ENCODE measurements at regions not wholly inside any gene's neighbourhood (a gene's known extent, or its start where the extent isn't known, plus 50 kb on each side); places are given as distances from the start of the nearest gene placed in this dataset.

DNA sequence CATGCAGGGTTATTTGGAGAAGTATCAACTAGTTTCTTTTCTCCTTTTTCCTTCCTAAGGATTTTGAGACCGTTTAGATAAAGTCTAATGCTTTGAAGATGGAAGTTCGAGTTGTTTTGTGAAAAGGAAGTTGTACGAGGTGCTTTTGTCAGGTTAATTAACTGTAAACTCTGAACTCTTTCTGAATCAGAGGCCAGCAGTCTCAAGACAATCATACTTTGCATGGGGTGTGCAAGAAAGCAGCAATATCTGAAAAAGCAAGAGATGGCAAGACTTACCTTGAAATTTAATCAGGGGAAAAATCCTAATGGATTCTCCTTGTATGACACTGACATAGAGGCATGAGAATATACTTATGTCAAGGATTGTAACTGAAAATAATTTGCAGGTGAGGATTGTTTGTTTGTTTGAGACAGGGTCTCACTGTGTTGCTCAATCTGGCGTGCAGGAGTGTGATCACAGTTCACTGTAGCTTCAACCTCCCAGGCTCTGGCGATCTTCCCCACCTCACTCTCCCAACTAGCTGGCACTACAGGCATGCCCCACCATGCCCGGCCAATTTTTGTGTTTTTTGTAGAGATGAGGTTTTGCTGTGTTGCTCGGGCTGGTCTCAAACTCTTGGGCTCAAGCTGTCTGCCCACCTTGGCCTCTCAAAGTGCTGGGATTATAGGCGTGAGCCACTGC is 170.2 kb upstream of the HMGA2 start:
- DNase-seq, result no peak

- DNase-seq, result no peak
These were observed 169.2 kb upstream of the HMGA2 start for GRCh38 chr12:65655074-65655493.

DNA sequence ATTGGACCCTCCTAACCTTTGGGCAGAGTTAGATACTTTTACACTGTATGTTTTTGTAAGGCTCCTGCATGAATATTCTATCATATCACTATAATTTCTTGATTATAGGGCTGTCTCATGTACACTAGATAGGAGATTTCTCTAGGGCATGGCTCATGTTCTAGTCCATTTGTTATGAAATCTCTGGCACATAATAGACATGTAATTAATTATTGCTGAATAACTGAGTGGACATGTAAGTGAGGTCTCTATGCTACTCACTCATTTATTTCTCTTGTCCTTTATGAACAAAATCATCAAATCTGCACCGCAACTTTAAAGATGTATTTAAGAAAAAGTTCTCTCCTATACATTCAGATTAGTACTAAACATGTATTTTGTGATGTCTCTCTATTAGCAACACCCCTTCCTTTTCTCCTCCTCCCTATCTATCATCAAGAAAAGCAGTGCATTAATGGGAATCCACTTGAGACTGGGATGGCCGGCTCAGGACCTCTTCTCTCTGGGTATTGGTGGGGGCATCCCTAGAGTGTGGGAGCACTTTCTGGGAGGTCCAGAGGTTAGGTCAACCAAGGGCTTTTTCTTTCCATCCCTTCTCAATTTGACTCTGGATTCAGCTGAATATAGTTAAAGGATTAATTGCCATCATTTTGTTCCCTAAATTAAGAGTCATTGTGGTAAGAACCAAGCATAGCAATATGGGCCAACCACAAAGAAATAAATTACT is 168.0 kb upstream of the HMGA2 start:
- DNase-seq, result no peak

DNA sequence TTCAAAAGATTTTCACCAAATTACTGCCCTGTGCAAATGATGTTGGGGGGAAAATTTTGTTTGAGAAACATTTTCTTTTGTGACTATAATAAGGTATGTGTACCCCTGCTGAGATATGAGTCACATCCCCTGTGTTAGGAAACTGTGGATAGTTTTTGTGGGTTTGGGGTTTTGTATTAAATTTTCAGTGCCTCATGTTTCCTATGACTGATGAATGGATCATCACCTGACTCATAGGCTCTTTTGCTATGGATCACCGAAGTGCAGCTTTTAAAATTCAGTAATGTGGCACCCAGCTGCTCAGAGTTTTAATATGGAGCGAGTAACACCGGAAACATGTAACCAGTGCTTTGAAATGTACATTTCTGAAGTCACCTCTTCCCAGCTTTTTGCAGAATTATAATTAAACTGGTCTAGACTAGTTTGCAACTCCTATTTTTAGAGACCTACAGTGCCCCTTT is 167.4 kb upstream of the HMGA2 start:
- no peak for DNase-seq

DNA sequence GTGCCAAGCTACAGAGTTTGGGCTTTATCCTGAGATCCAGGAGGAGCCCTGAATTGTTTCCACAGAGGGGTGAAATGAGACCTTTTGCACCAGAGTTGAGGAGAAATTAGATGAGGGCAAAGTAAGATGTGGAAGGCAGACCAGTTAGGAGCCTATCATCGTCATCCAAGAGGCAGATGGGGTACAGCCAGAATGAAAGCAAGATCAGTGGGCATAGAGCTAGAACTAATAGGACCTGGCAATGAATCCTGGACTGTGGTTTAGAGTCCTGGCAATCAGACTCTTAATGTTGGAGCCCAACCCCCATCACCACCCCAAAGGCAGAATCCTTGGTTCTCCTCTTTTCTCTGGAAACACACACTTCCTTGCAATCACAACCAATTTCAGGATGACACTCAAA is 166.6 kb upstream of the HMGA2 start:
- DNase-seq, result no peak

GRCh38 chr12:65658360-65658759 is 165.9 kb upstream of the HMGA2 start:
- no peak for DNase-seq

DNA sequence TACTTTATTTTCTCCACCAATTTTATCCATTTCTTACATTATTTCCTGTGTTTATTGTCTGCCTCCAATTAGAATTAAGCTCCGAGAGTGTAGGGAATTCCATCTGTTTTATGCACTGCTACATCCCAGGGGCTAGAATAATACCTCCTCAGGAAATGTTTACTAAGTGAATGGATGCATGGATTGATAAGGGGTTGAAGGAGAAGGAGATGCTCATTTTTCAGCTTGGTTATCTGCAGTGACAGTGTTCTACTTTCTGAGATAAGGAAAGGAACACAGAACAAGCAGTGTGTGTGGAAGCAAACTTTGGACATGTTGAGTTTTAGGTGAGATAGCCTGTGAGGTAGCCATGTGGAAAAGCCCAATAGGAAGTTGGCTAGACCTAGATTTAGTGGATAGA is 164.6 kb upstream of the HMGA2 start:
- no peak for DNase-seq

DNA sequence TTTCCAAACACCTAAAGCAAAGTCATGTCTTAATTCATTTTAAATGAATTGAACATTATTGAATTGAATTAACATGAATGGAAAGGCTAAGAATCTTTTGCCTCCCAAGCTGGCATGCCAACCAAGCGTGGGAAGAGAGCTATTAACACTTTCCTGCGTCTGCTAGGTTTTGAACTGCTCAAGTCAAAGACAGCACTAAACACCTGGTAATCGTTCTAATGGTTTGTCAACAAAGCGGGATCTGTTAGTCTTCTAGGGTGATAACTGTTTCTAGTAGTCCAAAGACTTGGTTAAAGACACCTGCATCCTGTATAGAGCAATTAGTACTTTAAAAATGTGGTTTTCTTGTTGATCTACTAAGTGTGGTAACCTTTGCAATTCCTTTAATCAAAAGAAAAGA is 164.2 kb upstream of the HMGA2 start:
- DNase-seq, result no peak

DNA sequence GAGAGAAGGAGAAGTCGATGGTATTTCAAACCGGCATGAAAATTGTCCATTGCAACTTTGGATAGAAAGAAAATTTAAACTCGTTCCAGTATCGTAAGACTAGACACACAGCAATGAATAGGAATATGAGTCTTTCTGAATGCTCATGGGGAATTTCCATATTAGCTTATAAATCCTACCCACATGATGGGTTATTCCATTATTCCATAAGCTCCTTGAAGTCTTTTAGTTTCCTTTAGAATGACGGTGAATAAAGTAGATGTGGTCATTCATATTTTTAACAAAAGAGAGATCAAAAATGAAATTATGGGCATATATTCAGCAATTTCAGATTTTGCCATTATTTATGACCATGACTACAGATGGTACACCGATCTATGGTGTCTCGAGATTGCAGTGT is 163.4 kb upstream of the HMGA2 start:
- no peak for DNase-seq

- DNase-seq, result no peak
These were observed 161.7 kb upstream of the HMGA2 start for GRCh38 chr12:65662590-65662989.

- no peak for DNase-seq
These were observed 161.2 kb upstream of the HMGA2 start for GRCh38 chr12:65663097-65663496.

GRCh38 chr12:65663648-65664047 is 160.6 kb upstream of the HMGA2 start:
- no peak for DNase-seq

DNA sequence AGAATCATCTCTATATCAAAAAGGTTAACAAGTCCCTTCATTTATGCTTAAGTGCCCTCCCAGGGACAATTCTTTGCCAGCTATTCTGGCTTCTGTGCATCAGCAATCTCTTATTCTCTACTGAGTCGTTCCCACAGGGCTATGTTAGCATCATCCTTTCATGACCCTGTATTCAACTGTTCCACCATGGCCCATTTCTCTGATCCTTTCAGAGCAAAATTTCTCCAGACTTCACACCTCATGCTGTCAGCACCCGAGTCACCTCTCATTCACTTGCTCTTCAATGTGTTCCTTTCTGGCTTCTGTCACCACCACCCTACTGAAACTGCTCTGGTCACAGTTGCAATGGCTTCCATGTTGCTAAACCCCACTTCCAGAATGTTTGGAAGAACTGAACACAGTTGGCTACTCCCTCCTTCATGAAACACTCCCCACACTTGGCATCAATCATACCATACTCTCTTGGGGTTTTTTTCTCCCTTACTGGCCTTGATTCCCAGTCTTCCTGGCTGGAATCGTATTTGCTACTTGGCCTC is 159.5 kb upstream of the HMGA2 start:
- no peak for DNase-seq

- no peak for DNase-seq
These were observed 158.5 kb upstream of the HMGA2 start for GRCh38 chr12:65665817-65666216.

DNA sequence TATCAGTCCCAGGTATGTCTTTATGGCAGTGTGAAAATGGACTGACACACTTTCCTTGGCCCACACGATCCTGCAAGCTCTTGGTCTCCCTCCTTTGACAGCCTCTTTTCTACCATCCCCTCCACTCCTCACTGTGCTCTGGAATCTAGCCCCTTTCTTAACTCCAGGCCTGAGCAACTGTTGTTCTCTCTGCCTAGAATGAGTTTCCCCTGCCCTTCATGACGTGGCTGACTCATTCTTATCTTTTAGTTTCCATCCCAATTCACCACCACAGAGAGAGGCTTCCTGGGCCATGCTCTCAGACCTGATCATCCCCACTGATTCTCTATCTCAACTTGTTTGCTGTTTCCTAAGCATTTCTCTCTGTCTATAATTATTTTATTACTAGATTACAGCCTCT is 157.4 kb upstream of the HMGA2 start:
- no peak for DNase-seq

DNA sequence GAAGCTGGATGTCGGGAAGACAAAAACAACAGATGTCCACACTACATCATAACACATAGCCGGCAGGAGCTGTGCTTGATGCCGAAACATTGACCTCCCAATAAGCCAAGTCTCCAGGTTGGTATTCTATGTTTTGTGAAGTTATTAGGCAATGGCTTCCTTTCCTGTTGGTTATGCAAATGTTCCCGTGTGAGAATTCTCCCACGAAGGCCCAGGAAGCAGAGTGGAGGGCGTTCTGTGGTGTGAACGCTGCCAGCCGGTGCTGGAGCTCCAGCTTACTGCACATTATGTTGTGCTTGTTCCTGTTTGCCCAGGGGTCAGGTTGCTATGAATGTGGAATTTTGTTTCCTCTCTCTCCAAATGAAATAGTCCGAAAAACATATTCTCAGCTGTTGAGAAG is 156.4 kb upstream of the HMGA2 start:
- DNase-seq, result no peak

GRCh38 chr12:65668981-65669695 is 155.1 kb upstream of the HMGA2 start:
- no peak for DNase-seq

DNA sequence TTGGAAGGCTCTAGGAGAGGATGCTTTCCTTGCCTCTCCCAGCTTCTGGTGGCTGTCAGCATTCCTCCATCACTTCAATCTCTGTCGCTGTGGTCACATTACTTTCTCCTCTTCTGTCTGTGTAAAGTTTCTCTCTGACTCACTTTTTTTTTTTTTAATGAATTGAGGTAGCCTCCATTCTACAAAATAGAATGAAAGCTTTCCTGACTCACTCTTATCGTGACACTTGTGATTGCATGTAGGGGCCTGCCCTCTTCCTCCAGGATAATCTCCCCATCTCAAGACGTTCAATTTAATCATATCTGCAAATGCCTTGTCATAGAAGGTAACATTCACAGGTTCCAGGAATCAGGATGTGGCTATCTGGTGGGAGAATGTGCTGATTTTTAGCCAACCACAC is 153.5 kb upstream of the HMGA2 start:
- no peak for DNase-seq

DNA sequence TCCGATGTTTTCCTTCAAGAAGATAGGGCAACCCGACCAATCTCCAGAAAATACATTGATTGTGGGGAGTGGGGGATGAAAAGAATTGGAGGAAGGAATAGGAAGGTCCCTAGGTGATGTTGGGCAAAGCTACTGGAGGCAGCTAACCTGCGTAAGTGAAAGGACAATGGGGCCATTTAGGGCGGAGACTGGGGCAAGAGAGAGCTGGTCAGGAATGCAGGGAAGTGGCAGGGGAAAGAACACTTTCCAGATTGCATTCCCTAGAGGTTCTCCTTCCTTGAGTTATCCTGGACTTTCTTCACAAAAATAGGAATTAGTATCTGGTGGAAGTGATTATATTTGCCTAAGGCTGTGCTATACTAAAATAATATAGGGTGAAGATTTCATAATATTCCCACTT is 151.8 kb upstream of the HMGA2 start:
- no peak for DNase-seq

GRCh38 chr12:65673156-65673690 is 151.1 kb upstream of the HMGA2 start:
- no peak for DNase-seq

DNA sequence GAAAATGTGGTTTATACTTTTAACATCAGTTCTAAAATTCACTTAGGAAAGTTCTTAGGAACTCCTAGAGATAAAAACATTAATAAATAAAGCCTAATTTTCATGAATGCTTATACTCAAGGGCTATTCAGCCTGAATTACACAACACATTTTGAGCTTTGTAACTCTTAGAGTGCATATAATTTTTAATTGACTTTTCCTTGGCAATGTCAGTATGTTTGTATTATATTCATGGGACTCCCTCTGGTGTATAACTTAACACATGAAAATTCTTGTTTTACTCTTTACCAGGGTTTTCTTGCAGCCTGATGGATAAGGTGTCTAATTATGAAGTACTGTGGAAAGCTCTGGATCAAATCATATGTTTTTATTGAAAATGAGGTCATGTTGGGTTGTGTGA is 150.6 kb upstream of the HMGA2 start:
- DNase-seq, result no peak

DNA sequence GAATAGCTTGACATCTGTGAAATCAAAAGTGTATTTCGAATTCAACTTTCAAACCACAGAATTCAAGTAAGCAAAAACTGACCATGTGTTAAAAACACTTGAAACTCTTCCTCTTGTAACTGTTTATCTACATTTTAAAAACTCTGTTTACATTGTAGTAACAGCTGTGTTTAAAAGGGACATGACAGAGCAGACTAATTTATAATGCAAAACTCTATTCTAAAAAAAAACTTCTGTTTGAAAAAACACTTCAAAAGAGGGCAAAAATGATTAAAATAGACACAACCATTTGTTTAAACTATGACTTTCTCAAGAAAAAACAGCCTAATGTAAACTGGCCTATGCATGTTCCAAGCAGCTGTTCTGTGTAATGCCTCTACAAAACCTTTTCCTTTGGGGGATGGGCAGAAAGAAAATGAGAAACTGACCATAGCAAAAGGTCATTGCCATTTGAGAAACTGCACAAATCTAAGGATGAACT is 149.1 kb upstream of the HMGA2 start:
- DNase-seq, result peak; percentile 46 to 52

Measured in right lung (tissue), 2 donors.